HT1080 (cell line): ENCODE measurements at regions not wholly inside any gene's neighbourhood (a gene's known extent, or its start where the extent isn't known, plus 50 kb on each side); places are given as distances from the start of the nearest gene placed in this dataset.

Experiments used
- DNase-seq: peaks from one replicate; pipeline ENCODE4 v3.0.0-alpha.2; 2015; ENCODE audit warnings: low read depth

DNA sequence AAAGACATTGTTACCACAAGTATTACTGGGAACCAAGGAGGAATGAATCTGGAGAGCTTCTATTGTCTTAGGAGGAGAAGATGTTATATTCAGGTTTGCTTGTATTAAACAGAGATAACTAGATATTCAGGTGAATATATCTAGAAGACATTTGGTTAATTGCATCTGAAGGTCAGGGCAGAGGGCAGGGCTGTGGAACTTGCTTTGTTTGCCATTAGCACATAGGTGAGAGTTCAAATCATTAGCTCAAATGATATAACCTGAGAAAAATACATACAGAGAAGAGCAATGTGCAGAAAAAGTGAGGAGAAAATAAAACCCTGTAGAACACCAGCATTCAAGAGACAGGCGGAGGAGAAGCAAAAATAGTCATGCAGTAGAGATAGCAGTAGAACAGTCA lies 116.8 kb downstream of the DNAJB9 start:
- no peak for DNase-seq

DNA sequence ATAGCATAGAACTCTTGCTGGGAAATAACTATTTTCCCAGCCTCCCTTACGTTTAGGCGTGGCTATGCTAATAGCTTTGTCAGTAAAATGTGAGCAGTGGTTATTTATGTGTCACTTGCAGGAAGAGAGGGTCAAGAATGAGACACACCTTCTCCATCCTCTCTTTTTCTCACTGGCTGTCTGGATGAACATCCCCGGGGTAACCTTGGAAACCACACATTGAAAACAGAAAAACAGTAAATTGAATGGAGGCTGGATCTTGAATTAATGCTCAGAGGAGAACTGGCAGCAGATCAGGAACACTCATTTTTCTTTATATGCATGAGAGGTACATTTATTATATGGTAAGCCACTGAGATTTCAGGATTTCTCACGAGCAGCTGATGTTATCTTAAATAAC lies 127.6 kb downstream of the DNAJB9 start:
- DNase-seq: peak; percentile 44

DNA sequence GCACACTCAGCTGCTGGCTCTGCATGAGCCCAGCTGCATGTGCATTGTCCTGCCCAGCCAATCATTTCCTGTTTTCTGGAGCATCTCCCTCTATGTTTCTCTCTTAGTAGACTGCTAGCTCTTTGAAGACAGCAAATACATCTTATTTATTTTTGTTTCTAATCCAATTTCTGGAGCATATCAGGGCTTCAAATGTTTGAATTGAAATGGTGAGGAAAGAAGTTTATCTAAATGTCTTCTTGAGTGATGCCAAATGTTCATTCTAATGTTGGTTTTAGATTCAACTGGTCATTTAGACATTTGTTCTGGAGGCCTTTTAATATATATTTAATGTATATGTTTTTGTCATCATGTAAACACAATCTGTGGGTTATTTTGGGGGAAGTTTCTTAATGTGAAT lies 141.9 kb downstream of the DNAJB9 start:
- DNase-seq: no peak

DNA sequence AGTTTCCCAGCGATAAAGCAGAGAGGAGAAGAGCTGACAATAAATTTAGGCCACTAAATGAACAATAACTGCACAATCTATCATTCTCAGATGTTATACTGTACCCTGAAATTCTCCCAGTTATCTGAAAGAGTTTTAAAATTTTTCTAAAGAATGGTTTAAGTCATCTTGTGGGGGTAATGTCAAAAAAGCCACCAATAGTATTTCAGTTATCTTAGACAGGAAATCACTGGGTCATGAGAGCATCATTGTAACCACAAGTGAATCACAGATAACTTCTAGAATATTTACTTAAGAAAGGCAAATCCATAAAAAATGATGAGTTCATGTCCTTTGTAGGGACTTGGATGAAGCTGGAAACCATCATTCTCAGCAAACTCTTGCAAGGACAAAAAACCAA lies 147.1 kb downstream of the DNAJB9 start:
- peak; percentile 80 for DNase-seq

DNA sequence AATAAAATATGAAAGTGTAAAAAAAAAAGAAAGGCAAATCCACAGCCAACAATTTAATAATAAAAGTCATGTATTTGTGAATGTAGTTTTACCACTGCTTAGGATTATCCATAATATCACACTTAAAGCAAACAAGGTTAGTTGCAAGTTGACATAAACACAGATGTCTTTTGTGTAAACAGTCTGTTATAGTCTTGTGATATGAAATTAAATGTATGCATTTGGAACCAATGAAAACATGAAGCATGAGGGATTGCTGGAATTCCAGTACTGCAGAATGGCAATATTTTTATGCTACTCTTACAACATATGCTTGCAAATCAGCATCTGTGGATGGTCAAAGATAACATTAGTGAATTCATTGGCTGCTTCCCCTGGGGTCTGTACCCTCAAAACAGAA lies 148.1 kb downstream of the DNAJB9 start:
- no peak for DNase-seq

DNA sequence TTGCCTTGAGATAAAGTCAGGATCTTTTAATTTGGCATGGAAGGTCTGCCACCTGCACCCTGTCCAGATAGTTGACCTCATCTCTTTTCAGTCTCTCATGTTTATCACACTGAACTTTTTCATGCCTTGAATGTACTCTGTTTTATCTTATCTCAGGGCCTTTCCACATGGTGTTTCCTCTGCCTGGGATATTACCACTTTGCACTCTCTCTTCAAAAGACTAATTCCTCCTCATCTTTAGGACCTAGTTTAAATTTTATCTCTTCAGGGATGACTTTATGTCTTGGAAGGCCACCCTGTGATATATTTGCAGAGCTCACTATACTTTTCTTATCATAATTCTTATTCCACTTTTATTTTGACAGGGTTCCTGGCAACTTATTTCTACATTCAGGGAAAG lies 150.0 kb downstream of the DNAJB9 start:
- DNase-seq: no peak

DNA sequence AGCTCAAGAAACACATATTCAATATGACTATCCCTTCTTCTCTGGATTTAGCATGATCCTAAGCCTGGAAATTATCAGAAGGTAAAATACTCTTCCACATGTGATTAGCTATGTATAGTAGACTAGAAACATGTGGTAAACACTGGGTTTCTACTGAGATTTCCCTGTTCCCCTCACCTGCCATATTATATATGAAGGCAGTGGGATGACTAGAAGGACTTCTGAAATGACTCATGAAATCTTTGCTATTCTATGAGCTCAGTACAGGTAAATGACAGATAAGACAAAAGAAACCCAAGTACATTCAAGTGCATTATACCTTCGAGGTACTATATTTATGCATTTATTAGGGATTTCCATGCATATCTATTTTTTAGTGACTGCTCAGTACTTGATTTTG lies 152.9 kb downstream of the DNAJB9 start:
- no peak for DNase-seq

DNA sequence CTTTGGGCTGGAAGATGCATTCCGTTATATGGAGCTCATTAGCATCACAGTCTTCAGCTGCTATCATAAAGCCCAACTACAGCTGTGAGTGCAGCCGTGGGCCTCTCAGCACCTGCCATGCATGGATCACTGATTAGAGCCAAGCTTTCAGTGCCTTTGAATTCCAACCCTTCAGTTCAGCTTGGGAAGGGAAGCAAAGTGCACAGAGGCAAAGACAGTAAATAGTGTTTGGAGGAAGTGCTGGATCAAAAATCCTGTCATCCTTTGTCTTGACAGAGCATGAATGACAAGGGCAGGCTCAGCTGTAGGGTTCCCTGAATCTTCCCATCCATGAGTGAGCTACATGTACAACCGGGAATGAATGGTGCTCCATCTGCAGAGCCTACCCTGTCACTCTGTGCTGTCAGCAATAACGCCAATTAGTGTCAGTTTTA lies 153.7 kb downstream of the DNAJB9 start:
- DNase-seq: no peak

DNA sequence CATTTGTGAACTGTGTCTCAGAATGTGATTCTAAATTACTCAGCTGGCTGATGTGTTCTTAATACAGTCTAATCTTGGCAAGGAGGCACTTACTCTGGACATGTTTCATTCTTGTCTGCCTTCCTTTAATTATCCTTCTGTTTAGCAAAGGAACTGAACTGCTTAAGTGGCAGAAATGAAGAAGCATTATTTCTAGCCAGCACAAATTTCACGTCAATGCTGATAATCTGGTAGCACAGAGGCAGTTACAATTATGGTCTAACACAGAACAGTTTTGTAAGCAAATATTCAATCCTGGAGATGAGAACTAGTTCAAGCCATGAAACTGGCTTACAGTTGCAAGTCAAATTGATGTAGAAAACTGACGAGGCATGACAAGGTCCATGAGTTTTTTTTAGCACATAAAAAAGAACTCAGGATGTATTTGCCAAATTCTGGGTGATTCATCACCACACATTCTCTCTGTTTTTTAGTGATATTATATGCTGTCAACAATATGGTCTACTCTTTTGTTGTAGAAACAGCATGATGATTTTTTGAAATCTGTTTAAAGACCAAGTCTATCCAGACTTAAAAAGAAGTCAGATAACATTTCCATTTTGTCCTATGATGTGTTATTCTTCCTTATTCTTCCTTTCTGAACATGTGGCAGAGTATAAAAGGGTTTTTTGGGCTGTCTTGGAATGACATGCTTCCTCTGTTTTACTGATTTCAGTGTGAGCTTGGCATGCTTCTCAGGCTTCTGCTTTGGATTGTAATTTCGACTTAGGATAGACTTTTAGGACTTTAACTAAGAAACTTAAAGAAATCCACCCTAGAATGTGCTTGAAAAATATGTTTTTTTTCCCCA lies 154.8 kb downstream of the DNAJB9 start:
- DNase-seq: peak; percentile 13

DNA sequence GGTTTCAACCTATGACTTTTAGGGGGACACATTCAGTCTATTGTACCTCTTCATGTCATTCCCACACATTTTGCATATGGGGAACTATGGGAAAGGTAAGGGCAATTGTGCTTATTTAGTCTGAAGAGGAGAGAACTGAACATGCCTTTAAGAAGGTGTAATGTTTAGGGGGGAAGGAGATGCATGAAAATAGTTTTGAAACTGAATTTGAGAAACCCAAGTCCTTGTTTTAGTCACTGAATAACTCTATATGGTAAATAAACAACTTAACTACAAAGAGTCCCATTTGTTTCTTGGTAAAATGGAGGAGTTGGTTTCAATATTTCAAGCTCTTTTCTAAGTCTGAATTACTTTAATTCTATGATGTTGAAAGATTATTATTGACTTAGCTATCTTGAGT lies 166.1 kb downstream of the DNAJB9 start:
- no peak for DNase-seq

DNA sequence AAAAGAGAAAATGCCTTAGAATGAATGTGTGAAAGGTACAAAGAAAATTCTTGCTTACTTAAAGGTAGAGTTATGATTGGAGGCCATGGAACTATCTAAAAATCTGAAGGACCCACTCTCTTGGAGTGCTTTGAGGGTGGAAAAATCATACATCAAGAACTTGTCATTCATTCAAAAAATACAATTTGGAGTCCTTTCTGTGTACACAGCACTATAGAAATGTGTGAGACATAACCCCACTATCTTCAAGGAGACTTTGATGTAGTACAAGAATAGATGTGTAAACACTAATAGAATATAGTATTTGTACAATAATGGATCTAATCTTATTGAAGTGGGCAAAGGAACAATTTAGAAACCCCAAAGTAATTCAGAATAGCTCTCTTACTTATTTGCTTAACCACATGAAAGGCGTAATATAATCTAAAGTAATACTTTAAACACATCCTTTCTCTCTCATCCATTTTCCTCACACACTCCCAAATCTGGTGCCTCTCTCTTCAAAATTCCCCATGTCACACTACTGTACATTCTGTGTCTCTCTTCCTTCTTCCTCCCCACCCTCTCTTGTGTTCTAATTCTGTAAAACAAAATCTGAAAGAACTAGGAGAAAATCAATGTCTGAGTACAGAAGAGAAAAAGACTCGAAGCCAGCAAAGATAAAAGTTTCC lies 166.7 kb downstream of the DNAJB9 start:
- no peak for DNase-seq

DNA sequence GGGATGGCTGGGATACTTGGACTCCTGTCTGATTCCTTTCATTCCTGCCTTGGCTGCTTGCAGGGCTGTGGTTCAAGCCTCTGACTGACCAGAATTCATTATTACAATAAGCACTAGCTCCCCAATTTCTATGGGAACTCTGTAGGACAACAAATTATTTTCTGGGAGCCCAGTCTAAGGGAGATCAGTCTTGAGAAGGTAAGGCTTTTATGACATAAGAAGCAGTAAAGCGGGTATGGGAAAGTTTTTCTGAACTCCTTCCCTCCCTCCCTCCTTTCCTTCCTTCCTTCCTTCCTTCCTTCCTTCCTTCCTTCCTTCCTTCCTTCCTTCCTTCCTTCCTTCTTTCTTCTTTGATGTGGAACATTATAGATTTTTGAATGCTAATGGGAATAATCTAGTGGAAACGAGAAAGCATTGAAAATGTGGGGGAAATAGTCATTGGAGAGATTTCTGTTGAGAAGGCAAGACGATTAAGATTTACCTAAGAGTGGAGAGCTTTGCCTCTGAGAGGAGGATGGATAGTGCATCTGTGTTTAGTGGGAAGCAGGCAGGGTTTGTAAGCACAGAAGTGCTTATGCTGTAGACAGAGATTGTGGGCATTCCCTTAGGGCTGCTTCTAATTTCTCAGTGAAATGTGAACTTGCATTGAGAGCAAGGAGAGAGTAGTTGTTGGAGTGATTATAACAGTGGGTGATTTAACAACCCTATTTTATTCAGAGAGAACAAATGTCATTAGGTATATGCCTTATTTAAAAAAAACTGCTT lies 201.5 kb downstream of the DNAJB9 start:
- DNase-seq: no peak

DNA sequence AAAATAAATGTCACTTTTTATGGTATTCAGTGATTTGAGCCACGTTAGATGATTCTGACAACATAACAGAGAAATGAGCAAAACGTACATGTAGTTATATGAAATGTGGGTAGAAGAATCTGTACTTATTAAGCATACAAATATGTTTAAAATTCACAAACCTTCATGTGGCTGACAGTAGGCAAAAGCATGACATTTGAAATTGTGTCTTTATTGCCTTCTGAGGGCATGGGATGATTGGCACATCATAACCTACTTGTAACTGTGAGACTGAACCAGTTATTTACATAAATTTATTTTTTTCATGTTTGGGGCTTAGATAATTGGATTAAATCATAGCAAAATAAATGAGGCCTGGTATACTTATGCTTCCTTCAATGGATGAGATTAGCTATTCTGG lies 202.2 kb downstream of the DNAJB9 start:
- DNase-seq: no peak

DNA sequence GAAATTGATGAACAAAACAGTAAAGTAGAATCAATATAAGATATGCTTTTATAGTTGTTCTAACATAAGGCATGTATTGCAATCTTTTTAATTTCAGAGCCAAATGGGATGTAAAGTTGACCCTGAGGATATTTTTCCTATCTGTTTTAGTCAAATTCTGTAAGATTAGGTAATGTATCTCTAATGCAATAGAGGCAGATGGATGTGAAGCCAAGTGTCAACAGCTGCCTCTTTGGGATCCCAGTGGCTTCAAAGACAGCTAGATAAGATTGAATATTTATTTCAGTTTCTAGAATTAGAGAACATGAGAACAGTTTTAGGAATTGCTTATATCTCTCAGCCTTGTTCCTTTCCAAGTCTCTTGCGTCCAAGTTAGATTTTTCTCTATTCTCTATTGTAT lies 208.3 kb downstream of the DNAJB9 start:
- DNase-seq: no peak

DNA sequence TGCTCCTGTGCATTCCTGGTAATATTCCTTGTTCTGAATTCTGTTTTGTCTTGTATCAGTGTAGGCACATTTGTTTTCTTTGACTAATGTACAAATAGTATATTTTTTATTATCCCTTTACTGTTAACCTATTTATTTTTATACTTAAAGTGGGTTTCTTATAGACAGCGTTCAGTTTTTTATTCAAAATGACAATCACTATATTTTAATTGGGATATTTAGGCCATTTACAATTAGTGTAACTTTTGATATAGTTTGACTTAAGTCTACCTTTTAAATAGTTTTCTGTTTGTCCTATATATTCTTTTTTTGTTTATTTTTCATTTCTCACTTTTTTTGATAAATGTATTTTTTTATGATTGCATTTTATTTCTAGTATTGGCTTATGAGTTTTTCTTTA lies 219.8 kb downstream of the DNAJB9 start:
- DNase-seq: no peak

DNA sequence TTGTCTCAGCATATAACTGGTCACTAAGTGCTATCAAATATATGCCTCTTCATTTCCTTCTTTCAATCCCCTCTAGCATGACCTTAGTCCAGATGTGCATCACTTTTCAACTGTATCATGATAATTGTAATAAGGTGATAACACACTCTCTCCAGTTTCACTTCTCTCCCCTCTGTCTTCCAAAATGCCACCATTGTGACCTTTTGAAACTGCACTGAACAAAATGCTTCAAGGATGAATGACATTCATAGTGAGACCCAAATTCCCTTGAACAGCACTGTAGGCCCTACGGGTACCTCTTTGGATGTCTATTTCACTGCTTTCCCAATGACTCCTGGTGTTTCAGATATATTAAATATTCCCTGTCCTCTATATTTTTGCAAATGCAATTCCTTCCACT lies 224.8 kb downstream of the DNAJB9 start:
- DNase-seq: no peak

DNA sequence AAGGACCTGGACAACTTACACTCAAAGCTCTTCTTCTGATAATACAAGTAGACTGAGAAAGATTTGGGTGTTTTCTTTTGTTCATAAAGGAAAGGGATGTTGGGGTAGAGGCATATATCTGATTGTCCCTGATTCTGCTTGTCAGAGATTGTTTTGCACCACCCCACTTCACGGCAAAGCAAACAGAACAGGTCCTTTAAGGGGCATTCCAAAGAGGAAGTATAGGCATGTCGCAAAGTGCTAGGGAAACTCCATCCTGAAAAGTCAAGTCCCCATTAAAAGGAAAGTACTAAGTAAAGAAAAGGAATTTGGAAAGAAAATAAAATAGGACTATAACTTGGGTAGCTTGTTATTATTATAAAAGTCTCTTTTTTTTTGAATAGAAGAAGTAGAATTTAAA lies 233.0 kb downstream of the DNAJB9 start:
- no peak for DNase-seq

DNA sequence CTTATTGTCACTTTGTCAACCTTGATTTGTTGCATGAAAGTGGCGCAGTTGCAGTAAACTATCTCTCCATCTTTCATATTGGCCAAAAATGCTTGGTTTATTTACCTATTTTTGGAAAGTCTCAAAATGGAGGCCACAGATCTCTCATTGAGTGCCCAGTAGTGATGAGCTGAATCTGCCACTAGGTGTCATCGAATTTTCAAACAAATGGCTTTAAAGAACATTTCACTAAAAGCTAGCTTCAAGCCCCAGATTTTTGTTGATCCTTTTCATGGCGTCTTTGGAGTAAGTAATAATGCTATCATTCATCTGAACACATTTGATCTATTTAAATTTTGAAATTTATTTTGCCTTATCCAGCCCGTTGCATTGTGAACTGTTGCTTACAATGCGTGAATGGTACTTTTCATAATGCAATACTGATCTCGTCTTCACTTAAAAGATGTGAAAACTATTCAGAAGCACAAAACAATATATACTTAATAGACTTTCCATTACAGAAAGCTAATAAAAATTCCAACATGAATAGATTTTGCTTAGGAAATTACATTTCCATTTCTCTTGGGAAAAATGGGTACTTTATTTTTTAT lies 236.2 kb downstream of the DNAJB9 start:
- DNase-seq: peak; percentile 49

DNA sequence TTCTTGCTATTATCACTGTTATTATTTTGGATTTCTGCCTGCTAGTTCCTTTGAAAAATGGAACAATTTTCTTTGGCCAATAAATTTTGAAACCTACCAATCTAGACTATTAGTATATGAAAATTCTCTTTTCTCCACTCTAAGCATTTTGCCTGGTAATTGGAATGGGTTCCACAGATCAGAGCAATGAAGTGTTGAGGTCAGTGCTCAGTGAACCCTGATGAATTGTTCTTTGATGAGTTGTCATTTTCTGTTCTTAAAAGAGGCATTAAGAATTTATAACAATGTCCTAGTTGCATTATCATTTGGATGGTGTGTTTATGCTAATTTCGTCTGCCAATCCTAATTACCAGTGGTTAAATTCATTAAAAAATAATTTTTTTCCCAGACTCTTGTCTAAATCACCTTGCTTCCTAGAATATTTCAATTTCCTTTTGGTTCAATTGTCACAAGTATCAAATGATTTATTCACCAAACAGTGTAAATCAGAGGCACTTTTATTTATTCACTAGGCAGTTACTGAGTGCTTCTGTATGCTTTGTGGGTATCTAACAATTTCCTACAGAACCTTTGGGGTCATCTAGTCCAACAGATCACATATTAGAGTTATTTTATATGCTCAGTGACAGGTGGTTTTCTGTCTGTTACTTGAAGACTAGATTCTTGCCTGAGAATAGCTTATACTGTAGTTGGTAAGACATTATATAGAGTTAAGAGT lies 239.0 kb downstream of the DNAJB9 start:
- no peak for DNase-seq

DNA sequence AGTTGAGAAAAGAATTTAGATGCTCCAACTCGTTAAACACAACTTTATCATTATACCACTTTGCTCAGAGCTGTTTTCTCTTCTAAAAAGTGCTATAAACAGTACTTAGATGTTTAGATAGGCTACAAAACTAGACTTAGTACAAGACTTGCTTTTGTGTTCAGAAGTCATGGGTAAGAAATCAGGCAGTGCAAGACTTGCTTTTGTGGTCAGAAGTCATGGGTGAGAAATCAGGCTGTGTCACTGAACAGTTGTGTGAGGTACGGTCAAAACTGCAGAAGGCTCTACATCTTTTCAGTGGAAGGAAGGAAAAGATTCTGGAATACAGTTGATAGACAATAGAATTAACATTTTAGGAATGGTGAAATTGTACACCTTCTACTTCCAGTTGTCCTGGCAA lies 239.7 kb downstream of the DNAJB9 start:
- DNase-seq: no peak

DNA sequence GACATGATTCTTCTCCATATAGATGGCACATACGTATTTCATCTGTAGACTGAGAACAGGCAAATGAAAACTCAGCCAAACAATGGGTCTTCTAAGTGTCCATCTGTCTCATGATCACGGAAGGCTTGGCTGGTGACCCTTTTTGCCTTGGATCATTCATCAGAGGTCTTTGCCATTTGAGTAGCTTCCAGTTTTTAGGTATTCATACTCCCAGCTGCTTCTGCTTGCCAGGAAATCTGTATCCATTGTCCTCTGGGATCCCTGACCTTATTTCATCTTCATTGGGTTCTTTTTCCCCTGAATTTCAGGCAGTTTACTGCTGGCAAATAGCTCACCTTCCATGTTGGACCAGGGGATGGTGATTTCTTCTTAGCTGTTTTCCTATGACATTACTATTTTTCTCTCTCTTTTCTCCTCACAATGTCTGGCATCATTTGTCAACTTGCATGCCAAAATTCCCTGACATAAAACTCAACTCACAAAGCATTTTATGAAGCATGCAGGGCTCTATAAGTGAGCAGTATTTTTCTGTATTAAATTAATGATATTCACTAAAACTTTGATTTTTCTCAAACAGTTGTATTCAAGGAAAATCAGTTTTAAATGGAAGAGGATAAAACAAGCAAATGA lies 241.2 kb downstream of the DNAJB9 start:
- DNase-seq: no peak
